NCI-H1694 (cell line): ENCODE measurements at regions not wholly inside any gene's neighbourhood (a gene's known extent, or its start where the extent isn't known, plus 50 kb on each side); places are given as distances from the start of the nearest gene placed in this dataset.

Source experiments
- DNase-seq: peaks from one replicate; lab custom pipeline; 2025; lab: John Stamatoyannopoulos, UW

GRCh38 chr9:87157366-87158031 lies 210.2 kb upstream of the GAS1 start:
- no peak for DNase-seq

- no peak for DNase-seq
These were observed 211.5 kb upstream of the GAS1 start for GRCh38 chr9:87158765-87159164.

GRCh38 chr9:87160148-87161102 lies 213.1 kb upstream of the GAS1 start:
- no peak for DNase-seq

- no peak for DNase-seq
These were observed 219.9 kb upstream of the GAS1 start for GRCh38 chr9:87167161-87167560.

GRCh38 chr9:87167582-87167981 lies 220.3 kb upstream of the GAS1 start:
- no peak for DNase-seq

- DNase-seq: no peak
These were observed 231.0 kb upstream of the GAS1 start for GRCh38 chr9:87178302-87178701.

GRCh38 chr9:87179553-87180340 lies 232.4 kb upstream of the GAS1 start:
- DNase-seq: no peak

GRCh38 chr9:87180361-87180760 lies 233.1 kb upstream of the GAS1 start:
- no peak for DNase-seq

- DNase-seq: no peak
These were observed 233.5 kb upstream of the GAS1 start for GRCh38 chr9:87180841-87181240.

GRCh38 chr9:87181670-87182069 lies 234.4 kb upstream of the GAS1 start:
- DNase-seq: no peak

GRCh38 chr9:87184956-87185642 lies 237.8 kb upstream of the GAS1 start:
- DNase-seq: no peak

- no peak for DNase-seq
These were observed 240.3 kb upstream of the GAS1 start for GRCh38 chr9:87187656-87188055.

- no peak for DNase-seq
These were observed 241.7 kb upstream of the GAS1 start for GRCh38 chr9:87189006-87189405.

- DNase-seq: no peak
These were observed 245.8 kb upstream of the GAS1 start for GRCh38 chr9:87193151-87193550.

GRCh38 chr9:87193925-87194868 lies 246.9 kb upstream of the GAS1 start:
- DNase-seq: no peak

- DNase-seq: no peak
These were observed 248.0 kb upstream of the GAS1 start for GRCh38 chr9:87195306-87195705.

- no peak for DNase-seq
These were observed 250.2 kb upstream of the GAS1 start for GRCh38 chr9:87197349-87198130.

- DNase-seq: no peak
These were observed 251.4 kb upstream of the GAS1 start for GRCh38 chr9:87198716-87199115.

GRCh38 chr9:87199278-87199677 lies 252.0 kb upstream of the GAS1 start:
- DNase-seq: no peak

GRCh38 chr9:87199782-87200181 lies 252.5 kb upstream of the GAS1 start:
- no peak for DNase-seq
